ENCODE measurements at regions not wholly inside any gene's neighbourhood (a gene's known extent, or its start where the extent isn't known, plus 50 kb on each side); places are given as distances from the start of the nearest gene placed in this dataset.

DNA sequence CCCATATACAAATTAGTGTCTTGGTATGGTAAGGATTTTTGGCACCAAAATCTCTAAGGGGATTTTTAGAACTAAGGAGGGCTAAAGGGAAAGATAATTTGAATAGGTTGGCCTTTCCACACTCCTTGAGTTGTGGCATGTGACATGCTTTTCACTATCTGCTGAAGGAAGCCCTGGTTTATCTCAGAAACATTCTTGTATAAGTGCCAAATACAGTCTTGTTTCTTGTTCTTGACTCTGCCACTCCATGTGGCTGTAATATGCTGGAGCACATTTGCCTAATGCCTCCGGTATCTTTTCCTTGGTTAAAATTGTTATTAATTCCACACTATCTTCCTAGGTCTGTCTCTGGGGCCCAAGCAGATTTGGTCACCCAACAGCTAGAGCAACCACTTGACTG lies 457.0 kb downstream of the USP25 start:
- Histone ChIP-seq H3K4me3 (ENCODE audit: low read depth, low read length) (no peak overlapping the region), H3K4me2 (ENCODE audit: low read length) (no peak overlapping the region), H2BK120ac (ENCODE audit: insufficient read depth, low read length, poor library complexity) (no peak overlapping the region), H3K9ac (ENCODE audit: low read length) (no peak overlapping the region), H2AFZ (ENCODE audit: insufficient read depth, low read length, poor library complexity) (no peak overlapping the region), H3K4me1 (ENCODE audit: control insufficient read depth in 1 of 2, insufficient read depth in 2 of 2, low read length in 2 of 2) (no peaks in the 10 kb centered on the region), H2BK12ac (ENCODE audit: low read length) (no peak overlapping the region), H4K8ac (ENCODE audit: low read depth, low read length) (no peak overlapping the region), H3K23ac (ENCODE audit: low read length) (no peak overlapping the region), H3K9me3 (ENCODE audit: insufficient read depth, low read depth, low read length) (no peaks in the 10 kb centered on the region), H3K18ac (ENCODE audit: low read length) (no peak overlapping the region), H3K79me2 (ENCODE audit: control insufficient read depth, insufficient read depth, low read length, poor library complexity) (no peaks in the 10 kb centered on the region), H3K36me3 (ENCODE audit: control insufficient read depth in 1 of 2, insufficient read depth in 2 of 2, low read length in 2 of 2) (no peaks in the 10 kb centered on the region), H4K12ac (ENCODE audit: low read depth, low read length) (no peak overlapping the region), H3K4ac (ENCODE audit: low read depth, low read length) (no peak overlapping the region), H2BK5ac (ENCODE audit: low read depth, low read length, poor library complexity) (no peak overlapping the region), H3K79me1 (ENCODE audit: low read length) (no peaks in the 10 kb centered on the region), H3K27ac (ENCODE audit: low read depth, low read length) (no peak overlapping the region), H4K91ac (ENCODE audit: low read depth, low read length) (no peak overlapping the region), H3K14ac (ENCODE audit: low read length) (no peak overlapping the region), H2AK5ac (ENCODE audit: low read length) (no peak overlapping the region), H3K27me3 (ENCODE audit: insufficient read depth, low read length) (no peaks in the 10 kb centered on the region)
- no CpG with 5 or more reads among the region's 1 CpG for WGBS (ENCODE audit: extremely low coverage, insufficient coverage, insufficient read length)
- DNase-seq, result no peak

DNA sequence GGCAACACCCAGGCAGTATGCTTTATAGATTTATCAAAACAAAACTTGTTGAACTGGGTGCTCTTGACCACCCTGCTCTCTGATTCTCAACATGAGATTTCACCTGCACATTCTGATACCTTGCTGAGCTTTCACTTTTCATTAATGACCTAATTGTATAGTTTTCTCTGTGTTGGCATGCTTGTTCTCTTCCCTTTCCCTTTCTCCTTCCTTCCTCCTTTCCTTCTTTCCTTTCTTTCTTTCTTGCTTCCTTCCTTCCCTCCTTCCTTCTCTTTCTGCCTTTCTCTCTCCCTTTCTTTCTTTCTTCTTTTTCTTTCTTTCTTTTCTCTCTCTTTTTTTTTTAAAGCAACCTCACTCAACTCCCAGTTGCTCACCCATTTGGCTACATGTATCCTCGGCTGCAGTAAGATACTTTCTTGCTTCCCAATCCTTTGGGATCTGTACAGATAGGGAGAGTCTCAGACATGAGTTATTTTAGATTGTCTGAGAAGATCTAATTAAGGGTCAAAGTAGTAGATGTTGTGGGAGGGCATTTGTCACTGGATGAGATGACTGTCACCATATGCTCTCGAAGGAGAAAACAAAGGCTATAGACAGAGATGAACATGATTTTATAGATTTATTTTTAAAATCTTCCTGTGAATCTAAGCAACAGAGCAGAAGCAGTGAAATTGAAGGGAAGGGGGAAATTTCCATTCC lies 458.0 kb downstream of the USP25 start:
- Histone ChIP-seq H2AK5ac (ENCODE audit: low read length) (no peak overlapping the region), H2BK5ac (ENCODE audit: low read depth, low read length, poor library complexity) (no peak overlapping the region), H4K12ac (ENCODE audit: low read depth, low read length) (no peak overlapping the region), H2AFZ (ENCODE audit: insufficient read depth, low read length, poor library complexity) (no peak overlapping the region), H3K9me3 (ENCODE audit: insufficient read depth, low read depth, low read length) (no peaks in the 10 kb centered on the region), H3K27ac (ENCODE audit: low read depth, low read length) (no peak overlapping the region), H3K4ac (ENCODE audit: low read depth, low read length) (no peak overlapping the region), H4K8ac (ENCODE audit: low read depth, low read length) (no peak overlapping the region), H3K4me1 (ENCODE audit: control insufficient read depth in 1 of 2, insufficient read depth in 2 of 2, low read length in 2 of 2) (no peaks in the 10 kb centered on the region), H3K36me3 (ENCODE audit: control insufficient read depth in 1 of 2, insufficient read depth in 2 of 2, low read length in 2 of 2) (no peaks in the 10 kb centered on the region), H2BK12ac (ENCODE audit: low read length) (no peak overlapping the region), H3K14ac (ENCODE audit: low read length) (no peak overlapping the region), H2BK120ac (ENCODE audit: insufficient read depth, low read length, poor library complexity) (no peak overlapping the region), H3K4me2 (ENCODE audit: low read length) (no peak overlapping the region), H3K27me3 (ENCODE audit: insufficient read depth, low read length) (no peaks in the 10 kb centered on the region), H3K23ac (ENCODE audit: low read length) (no peak overlapping the region), H3K4me3 (ENCODE audit: low read depth, low read length) (no peak overlapping the region), H3K79me2 (ENCODE audit: control insufficient read depth, insufficient read depth, low read length, poor library complexity) (no peaks in the 10 kb centered on the region), H3K9ac (ENCODE audit: low read length) (no peak overlapping the region), H3K79me1 (ENCODE audit: low read length) (no peaks in the 10 kb centered on the region), H3K18ac (ENCODE audit: low read length) (no peak overlapping the region), H4K91ac (ENCODE audit: low read depth, low read length) (no peak overlapping the region)
- DNase-seq, result no peak
- WGBS (ENCODE audit: extremely low coverage, insufficient coverage, insufficient read length), result no CpG with 5 or more reads among the region's 2 CpGs

DNA sequence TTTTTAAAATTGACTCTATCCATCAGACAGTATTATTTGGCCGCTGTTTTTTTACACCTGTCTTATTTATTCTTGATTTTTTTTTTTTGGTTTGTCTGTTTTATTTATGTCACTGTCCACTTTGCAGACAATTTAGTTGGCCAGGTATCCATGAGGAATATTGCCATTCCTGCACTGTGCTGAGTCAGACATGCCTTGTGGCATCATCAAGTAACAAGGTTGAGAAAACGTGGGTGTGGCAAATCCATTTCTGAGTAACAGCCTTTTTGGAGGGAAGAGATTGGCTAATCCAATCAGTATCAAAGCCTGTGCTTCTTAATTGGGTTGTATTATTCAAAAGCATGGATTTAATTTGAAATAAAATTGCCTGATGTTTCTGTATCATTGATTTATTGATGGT lies 463.1 kb downstream of the USP25 start:
- Histone ChIP-seq H3K79me1 (ENCODE audit: low read length) (peaks cover 5% of the 10 kb centered on the region), H3K4me2 (ENCODE audit: low read length) (no peak overlapping the region), H3K18ac (ENCODE audit: low read length) (no peak overlapping the region), H3K14ac (ENCODE audit: low read length) (no peak overlapping the region), H2BK5ac (ENCODE audit: low read depth, low read length, poor library complexity) (no peak overlapping the region), H4K12ac (ENCODE audit: low read depth, low read length) (no peak overlapping the region), H4K91ac (ENCODE audit: low read depth, low read length) (no peak overlapping the region), H3K4me3 (ENCODE audit: low read depth, low read length) (no peak overlapping the region), H3K9me3 (ENCODE audit: insufficient read depth, low read depth, low read length) (no peaks in the 10 kb centered on the region), H4K8ac (ENCODE audit: low read depth, low read length) (no peak overlapping the region), H3K4me1 (ENCODE audit: control insufficient read depth in 1 of 2, insufficient read depth in 2 of 2, low read length in 2 of 2) (peaks cover 0 to 5% of the 10 kb centered on the region in 2 experiments), H2AK5ac (ENCODE audit: low read length) (no peak overlapping the region), H3K9ac (ENCODE audit: low read length) (no peak overlapping the region), H2AFZ (ENCODE audit: insufficient read depth, low read length, poor library complexity) (no peak overlapping the region), H3K23ac (ENCODE audit: low read length) (no peak overlapping the region), H3K27ac (ENCODE audit: low read depth, low read length) (no peak overlapping the region), H3K79me2 (ENCODE audit: control insufficient read depth, insufficient read depth, low read length, poor library complexity) (no peaks in the 10 kb centered on the region), H3K36me3 (ENCODE audit: control insufficient read depth in 1 of 2, insufficient read depth in 2 of 2, low read length in 2 of 2) (no peaks in the 10 kb centered on the region), H3K4ac (ENCODE audit: low read depth, low read length) (no peak overlapping the region), H2BK120ac (ENCODE audit: insufficient read depth, low read length, poor library complexity) (no peak overlapping the region), H2BK12ac (ENCODE audit: low read length) (no peak overlapping the region), H3K27me3 (ENCODE audit: insufficient read depth, low read length) (no peaks in the 10 kb centered on the region)
- DNase-seq, result no peak
- no CpG with 5 or more reads among the region's 2 CpGs for WGBS (ENCODE audit: extremely low coverage, insufficient coverage, insufficient read length)

GRCh38 chr21:16193496-16194094 lies 463.8 kb downstream of the USP25 start:
- no peaks in the 10 kb centered on the region for H3K36me3 ChIP-seq (ENCODE audit: control insufficient read depth in 1 of 2, insufficient read depth in 2 of 2, low read length in 2 of 2)
- H3K79me2 ChIP-seq (ENCODE audit: control insufficient read depth, insufficient read depth, low read length, poor library complexity), result no peaks in the 10 kb centered on the region

More at GRCh38 chr21:16193496-16194094, 463.8 kb downstream of the USP25 start:
- peaks cover 0 to 5% of the 10 kb centered on the region in 2 experiments for H3K4me1 ChIP-seq (ENCODE audit: control insufficient read depth in 1 of 2, insufficient read depth in 2 of 2, low read length in 2 of 2)
- H2BK120ac ChIP-seq (ENCODE audit: insufficient read depth, low read length, poor library complexity), result no peak overlapping the region
- H3K4ac ChIP-seq (ENCODE audit: low read depth, low read length), result no peak overlapping the region
- no peak overlapping the region for H2BK5ac ChIP-seq (ENCODE audit: low read depth, low read length, poor library complexity)
- H2BK12ac ChIP-seq (ENCODE audit: low read length), result no peak overlapping the region
- H3K23ac ChIP-seq (ENCODE audit: low read length), result no peak overlapping the region
- no peaks in the 10 kb centered on the region for H3K27me3 ChIP-seq (ENCODE audit: insufficient read depth, low read length)
- no peak overlapping the region for H2AFZ ChIP-seq (ENCODE audit: insufficient read depth, low read length, poor library complexity)
- no peak for DNase-seq
- no peak overlapping the region for H3K4me3 ChIP-seq (ENCODE audit: low read depth, low read length)
- H4K91ac ChIP-seq (ENCODE audit: low read depth, low read length), result no peak overlapping the region
- H4K12ac ChIP-seq (ENCODE audit: low read depth, low read length), result no peak overlapping the region
- no peak overlapping the region for H3K27ac ChIP-seq (ENCODE audit: low read depth, low read length)
- H3K9me3 ChIP-seq (ENCODE audit: insufficient read depth, low read depth, low read length), result no peaks in the 10 kb centered on the region
- WGBS (ENCODE audit: extremely low coverage, insufficient coverage, insufficient read length), result no CpG with 5 or more reads among the region's 2 CpGs
- H3K14ac ChIP-seq (ENCODE audit: low read length), result no peak overlapping the region
- no peak overlapping the region for H3K9ac ChIP-seq (ENCODE audit: low read length)
- peaks cover 5% of the 10 kb centered on the region for H3K79me1 ChIP-seq (ENCODE audit: low read length)
- H4K8ac ChIP-seq (ENCODE audit: low read depth, low read length), result no peak overlapping the region
- H2AK5ac ChIP-seq (ENCODE audit: low read length), result no peak overlapping the region
- H3K18ac ChIP-seq (ENCODE audit: low read length), result no peak overlapping the region
- no peak overlapping the region for H3K4me2 ChIP-seq (ENCODE audit: low read length)
